ENCODE measurements at regions not wholly inside any gene's neighbourhood (a gene's known extent, or its start where the extent isn't known, plus 50 kb on each side); places are given as distances from the start of the nearest gene placed in this dataset.
"Not testable (repeated sequence)": the region's sequence is repeated elsewhere in the genome, so short reads cannot be mapped to it uniquely, and the experiment has no call there.

- TF ChIP-seq CTCF (conservative IDR thresholded peaks at IDR 0.05 in 1 of 2, IDR thresholded peaks at IDR 0.05 in 1 of 2; ENCODE audit: low read depth in 1 of 2, low read length in 2 of 2): no peak
- no peak for TF ChIP-seq EZH2 (IDR thresholded peaks at IDR 0.05; ENCODE audit: low read length, missing control alignments)
- no peaks in the 10 kb centered on the region for H3K27me3 ChIP-seq (ENCODE audit: control insufficient read depth, insufficient read depth, low read length)
- no peaks in the 10 kb centered on the region for H3K4me1 ChIP-seq (ENCODE audit: control insufficient read depth, extremely low read depth, insufficient read depth, low read length)
- no peak overlapping the region for H3K9ac ChIP-seq (ENCODE audit: insufficient read depth, low read length)
- H2AFZ ChIP-seq (ENCODE audit: low read length): no peak overlapping the region
- no peak overlapping the region for H3K4me2 ChIP-seq (ENCODE audit: extremely low read depth, insufficient read depth, low read length)
- no peaks in the 10 kb centered on the region for H3K36me3 ChIP-seq (ENCODE audit: control insufficient read depth, insufficient read depth, low read length)
- no peaks in the 10 kb centered on the region for H3K79me2 ChIP-seq (ENCODE audit: control insufficient read depth, insufficient read depth, low read length)
- no peaks in the 10 kb centered on the region for H4K20me1 ChIP-seq (ENCODE audit: control insufficient read depth, extremely low read depth, insufficient read depth, low read length)
- no peak overlapping the region for H3K4me3 ChIP-seq (replicated peaks in 1 of 4; ENCODE audit: control extremely low read depth in 1 of 4, insufficient read depth in 1 of 4, low read depth in 3 of 4, low read length in 4 of 4)
- H3K27ac ChIP-seq (ENCODE audit: insufficient read depth, low read length): no peak overlapping the region
- no peak for DNase-seq (ENCODE audit: low read depth in 2 of 2)
- H3K9me3 ChIP-seq (ENCODE audit: control insufficient read depth, insufficient read depth, low read depth, low read length): no peaks in the 10 kb centered on the region
Measured at GRCh38 chr12:7591531-7591930, 74.2 kb downstream of the APOBEC1 start.

- not testable (repeated sequence) for H3K9ac ChIP-seq (ENCODE audit: insufficient read depth, low read length); H3K79me2 ChIP-seq (ENCODE audit: control insufficient read depth, insufficient read depth, low read length)
Measured at GRCh38 chr12:7590085-7590484, 75.6 kb downstream of the APOBEC1 start.

GRCh38 chr12:7588742-7589329, 76.9 kb downstream of the APOBEC1 start:
- H3K9ac ChIP-seq (ENCODE audit: insufficient read depth, low read length); H3K27ac ChIP-seq (ENCODE audit: insufficient read depth, low read length); H3K4me2 ChIP-seq (ENCODE audit: extremely low read depth, insufficient read depth, low read length); H3K4me1 ChIP-seq (ENCODE audit: control insufficient read depth, extremely low read depth, insufficient read depth, low read length); H2AFZ ChIP-seq (ENCODE audit: low read length); H3K79me2 ChIP-seq (ENCODE audit: control insufficient read depth, insufficient read depth, low read length); H3K36me3 ChIP-seq (ENCODE audit: control insufficient read depth, insufficient read depth, low read length); H3K9me3 ChIP-seq (ENCODE audit: control insufficient read depth, insufficient read depth, low read depth, low read length); H3K27me3 ChIP-seq (ENCODE audit: control insufficient read depth, insufficient read depth, low read length); H3K4me3 ChIP-seq (replicated peaks in 1 of 4; ENCODE audit: control extremely low read depth in 1 of 4, insufficient read depth in 1 of 4, low read depth in 3 of 4, low read length in 4 of 4); H4K20me1 ChIP-seq (ENCODE audit: control insufficient read depth, extremely low read depth, insufficient read depth, low read length): not testable (repeated sequence)
- DNase-seq (ENCODE audit: low read depth in 2 of 2): peak in 1 of 2 donors; percentile 28
- TF ChIP-seq CTCF (conservative IDR thresholded peaks at IDR 0.05 in 1 of 2, IDR thresholded peaks at IDR 0.05 in 1 of 2; ENCODE audit: low read depth in 1 of 2, low read length in 2 of 2): peak; percentile 47 to 52

More at GRCh38 chr12:7590085-7590484, 75.6 kb downstream of the APOBEC1 start:
- not testable (repeated sequence) for H3K4me1 ChIP-seq (ENCODE audit: control insufficient read depth, extremely low read depth, insufficient read depth, low read length); H3K27me3 ChIP-seq (ENCODE audit: control insufficient read depth, insufficient read depth, low read length); H3K9me3 ChIP-seq (ENCODE audit: control insufficient read depth, insufficient read depth, low read depth, low read length); H4K20me1 ChIP-seq (ENCODE audit: control insufficient read depth, extremely low read depth, insufficient read depth, low read length); H3K36me3 ChIP-seq (ENCODE audit: control insufficient read depth, insufficient read depth, low read length); H2AFZ ChIP-seq (ENCODE audit: low read length); H3K4me2 ChIP-seq (ENCODE audit: extremely low read depth, insufficient read depth, low read length); H3K4me3 ChIP-seq (replicated peaks in 1 of 4; ENCODE audit: control extremely low read depth in 1 of 4, insufficient read depth in 1 of 4, low read depth in 3 of 4, low read length in 4 of 4); H3K27ac ChIP-seq (ENCODE audit: insufficient read depth, low read length); DNase-seq (ENCODE audit: low read depth in 2 of 2)

- H3K4me3 ChIP-seq (replicated peaks in 1 of 4; ENCODE audit: control extremely low read depth in 1 of 4, insufficient read depth in 1 of 4, low read depth in 3 of 4, low read length in 4 of 4); DNase-seq (ENCODE audit: low read depth in 2 of 2); H3K27ac ChIP-seq (ENCODE audit: insufficient read depth, low read length); H2AFZ ChIP-seq (ENCODE audit: low read length); H4K20me1 ChIP-seq (ENCODE audit: control insufficient read depth, extremely low read depth, insufficient read depth, low read length); H3K36me3 ChIP-seq (ENCODE audit: control insufficient read depth, insufficient read depth, low read length); H3K4me1 ChIP-seq (ENCODE audit: control insufficient read depth, extremely low read depth, insufficient read depth, low read length); H3K4me2 ChIP-seq (ENCODE audit: extremely low read depth, insufficient read depth, low read length); H3K9me3 ChIP-seq (ENCODE audit: control insufficient read depth, insufficient read depth, low read depth, low read length); H3K9ac ChIP-seq (ENCODE audit: insufficient read depth, low read length); H3K27me3 ChIP-seq (ENCODE audit: control insufficient read depth, insufficient read depth, low read length); H3K79me2 ChIP-seq (ENCODE audit: control insufficient read depth, insufficient read depth, low read length): not testable (repeated sequence)
Measured at GRCh38 chr12:7584137-7584536, 80.6 kb upstream of the CD163 start.
